PFSK-1 (cell line): ENCODE measurements at regions not wholly inside any gene's neighbourhood (a gene's known extent, or its start where the extent isn't known, plus 50 kb on each side); places are given as distances from the start of the nearest gene placed in this dataset.

ENCODE experiments used
- POLR2AphosphoS5 ChIP-seq: IDR thresholded peaks from 2 replicates; pipeline ENCODE4 v1.6.1; 2012; ENCODE audit warnings: low read depth, mild to moderate bottlenecking, control low read depth, low read length, moderate library complexity
- REST ChIP-seq, 2 experiments: IDR thresholded peaks; 2 replicates each; pipeline versions ENCODE4 v1.6.1 to v1.8.0; 2011 to 2012; ENCODE audit warnings: low read depth in 2 of 2, low read length in 2 of 2, control low read depth in 1 of 2, inconsistent platforms in 1 of 2, mild to moderate bottlenecking in 1 of 2, moderate library complexity in 1 of 2; ENCODE audit not compliant: insufficient read depth in 1 of 2

DNA sequence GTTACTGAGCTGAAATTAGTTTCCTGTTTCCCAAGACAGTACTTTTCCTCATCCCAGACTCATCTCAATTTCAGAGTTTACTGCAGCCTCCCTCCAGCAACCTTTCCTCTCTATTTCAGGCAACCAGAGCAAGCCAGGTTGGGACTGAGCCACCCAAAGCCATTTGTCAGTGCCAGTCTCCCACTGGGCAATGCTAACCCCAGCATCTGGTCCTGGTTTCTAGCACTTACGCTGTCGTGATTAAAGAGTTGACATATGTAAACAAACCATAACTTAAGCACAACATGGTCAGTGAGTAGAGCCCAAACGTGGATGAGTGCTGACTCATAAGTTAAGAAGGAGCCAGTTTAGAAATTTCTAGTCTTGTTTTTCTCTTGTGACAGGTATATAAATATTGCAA, 119.6 kb upstream of the BLID start:
- no peak for TF ChIP-seq REST (IDR thresholded peaks at IDR 0.05; ENCODE audit: insufficient read depth in 1 of 2, low read depth in 2 of 2, low read length in 2 of 2)
- no peak for TF ChIP-seq POLR2AphosphoS5
